H1 (cell line): ENCODE measurements at regions not wholly inside any gene's neighbourhood (a gene's known extent, or its start where the extent isn't known, plus 50 kb on each side); places are given as distances from the start of the nearest gene placed in this dataset.

Experiments
- BRCA1 ChIP-seq: IDR thresholded peaks from 2 replicates; pipeline ENCODE4 v1.6.1; 2012; ENCODE audit warnings: low read depth, low read length, improper control_type of control experiment
- POLR2A ChIP-seq, 2 experiments: IDR thresholded peaks; 1 replicate in 1 of 2; 2 replicates in 1 of 2; pipeline ENCODE4 v1.6.1; 2011; ENCODE audit warnings: low read depth in 2 of 2, low read length in 2 of 2, mild to moderate bottlenecking in 2 of 2; ENCODE audit errors: control extremely low read depth in 1 of 2
- TF ChIP-seq, protein P1 (sequence below): IDR thresholded peaks from 2 replicates; pipeline ENCODE4 v1.6.1; 2012; ENCODE audit warnings: low read length, inconsistent platforms

DNA sequence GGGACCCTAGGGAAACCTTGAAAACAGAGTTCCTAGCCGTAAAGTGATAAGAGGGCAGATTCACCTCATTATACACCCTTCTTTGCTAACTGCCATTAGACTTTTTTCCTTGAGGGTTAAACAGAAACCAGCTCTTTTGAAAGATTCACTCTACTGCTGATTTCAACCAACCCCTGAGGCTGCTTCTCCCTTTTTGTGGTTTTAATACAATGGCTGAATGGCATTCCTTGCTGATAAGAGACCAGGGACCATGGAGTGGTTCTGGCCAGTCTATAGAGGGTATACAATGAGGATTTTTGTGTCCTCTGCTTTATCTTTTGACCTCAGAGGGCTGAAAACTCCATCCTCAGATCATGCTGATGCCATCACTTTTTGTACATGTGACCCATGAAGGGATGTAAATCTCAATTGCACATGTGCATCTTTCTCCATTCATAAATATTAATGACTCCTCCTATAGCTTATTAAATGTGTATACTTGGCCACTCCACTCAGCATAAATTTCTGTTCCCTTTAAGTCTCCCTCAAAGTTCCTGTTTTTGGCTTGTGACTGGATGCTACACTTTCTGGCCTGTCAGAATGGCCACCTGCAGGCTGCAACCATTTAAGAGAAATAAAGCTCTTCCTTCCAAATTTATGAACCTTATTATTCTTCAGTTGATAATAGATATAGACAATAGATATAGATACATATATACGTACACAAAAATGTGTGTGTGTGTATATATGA lies 233.8 kb upstream of the SEL1L start (continued):
- no peak for TF ChIP-seq POLR2A (IDR thresholded peaks at IDR 0.05; ENCODE audit: control extremely low read depth in 1 of 2, low read depth in 2 of 2, low read length in 2 of 2)
- TF ChIP-seq, protein P1, sequence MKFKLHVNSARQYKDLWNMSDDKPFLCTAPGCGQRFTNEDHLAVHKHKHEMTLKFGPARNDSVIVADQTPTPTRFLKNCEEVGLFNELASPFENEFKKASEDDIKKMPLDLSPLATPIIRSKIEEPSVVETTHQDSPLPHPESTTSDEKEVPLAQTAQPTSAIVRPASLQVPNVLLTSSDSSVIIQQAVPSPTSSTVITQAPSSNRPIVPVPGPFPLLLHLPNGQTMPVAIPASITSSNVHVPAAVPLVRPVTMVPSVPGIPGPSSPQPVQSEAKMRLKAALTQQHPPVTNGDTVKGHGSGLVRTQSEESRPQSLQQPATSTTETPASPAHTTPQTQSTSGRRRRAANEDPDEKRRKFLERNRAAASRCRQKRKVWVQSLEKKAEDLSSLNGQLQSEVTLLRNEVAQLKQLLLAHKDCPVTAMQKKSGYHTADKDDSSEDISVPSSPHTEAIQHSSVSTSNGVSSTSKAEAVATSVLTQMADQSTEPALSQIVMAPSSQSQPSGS: no peak
- no peak for TF ChIP-seq BRCA1
- TF ChIP-seq, all 59 proteins: peak for 0
